T-helper 22 cell (primary cell): ENCODE measurements at regions not wholly inside any gene's neighbourhood (a gene's known extent, or its start where the extent isn't known, plus 50 kb on each side); places are given as distances from the start of the nearest gene placed in this dataset.

Experiments
- DNase-seq: peaks from one replicate; pipeline ENCODE4 v3.0.0-alpha.2; 2020; ENCODE audit warnings: low read depth

DNA sequence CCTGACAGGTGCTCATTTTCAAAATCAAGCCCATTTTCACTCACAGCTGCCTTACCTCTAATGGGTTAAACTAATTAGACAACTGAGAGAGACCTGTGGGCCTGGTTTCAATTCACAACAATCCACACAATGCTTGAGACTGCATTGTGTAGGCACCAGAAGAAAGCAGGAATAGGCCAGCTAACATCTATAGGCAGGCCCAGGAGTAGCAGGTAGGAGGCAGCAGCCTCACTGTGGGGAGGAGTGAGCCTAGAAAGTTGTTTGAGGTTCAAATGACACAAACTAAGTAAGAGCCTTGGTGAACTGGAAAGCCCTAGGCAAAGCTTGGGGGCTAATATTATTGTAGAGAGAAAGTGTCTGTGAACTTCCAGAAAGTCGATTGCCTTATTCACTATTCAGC is 289.5 kb upstream of the CCDC196 start:
- no peak for DNase-seq

DNA sequence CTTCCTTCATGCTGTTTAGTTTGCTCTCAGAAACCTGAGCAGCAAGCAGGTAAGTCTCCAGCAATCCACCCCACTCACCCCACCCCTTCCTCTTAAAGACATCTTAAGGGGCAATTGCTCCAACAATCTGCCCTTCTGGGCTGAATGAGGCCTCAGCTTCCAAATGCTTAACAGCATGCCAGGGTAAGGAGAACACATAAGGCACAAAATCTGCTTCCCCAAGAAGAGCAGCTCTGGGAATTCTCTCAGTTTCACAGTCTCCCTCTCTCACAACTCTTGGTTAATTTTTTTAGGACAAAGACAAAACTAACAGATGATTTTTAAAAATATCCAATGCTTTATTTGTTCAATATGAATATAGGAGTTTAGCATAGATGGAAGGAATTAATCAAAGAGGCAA is 288.9 kb upstream of the CCDC196 start:
- DNase-seq, result no peak

DNA sequence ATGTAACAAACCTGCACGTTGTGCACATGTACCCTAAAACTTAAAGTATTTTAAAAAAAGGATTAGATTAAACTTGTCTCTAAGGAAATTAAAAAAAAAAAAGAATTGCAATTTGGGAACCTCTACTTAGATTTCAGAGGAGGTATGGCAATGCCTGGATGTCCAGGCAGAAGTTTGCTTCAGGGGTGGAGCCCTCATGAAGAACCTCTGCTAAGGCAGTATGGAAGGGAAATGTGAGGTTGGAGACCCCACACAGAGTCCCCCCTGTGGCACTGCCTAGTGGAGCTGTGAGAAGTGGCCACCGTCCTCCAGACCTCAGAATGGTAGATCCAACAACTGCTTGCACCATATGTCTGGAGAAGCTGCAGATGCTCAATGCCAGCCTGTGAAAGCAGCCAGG is 279.6 kb upstream of the CCDC196 start:
- no peak for DNase-seq

DNA sequence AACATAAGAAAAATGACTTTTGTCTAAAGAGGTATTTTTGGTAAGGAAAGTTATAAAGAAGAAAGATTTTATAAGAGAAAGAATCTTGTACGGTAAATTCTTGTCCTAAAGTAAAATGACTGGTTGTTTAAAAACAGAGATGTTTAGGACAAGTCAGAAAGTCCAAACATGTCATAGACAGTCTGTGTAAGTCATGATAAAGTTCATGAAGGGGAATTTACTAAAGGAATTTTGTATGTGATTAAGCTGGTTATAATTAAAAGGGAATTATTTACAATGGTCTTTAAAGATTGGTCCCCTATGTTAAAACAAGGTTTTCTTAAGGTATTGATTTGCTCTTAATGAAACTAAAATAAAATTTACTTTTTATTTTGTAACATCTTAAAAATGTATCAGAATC is 269.4 kb upstream of the CCDC196 start:
- DNase-seq, result no peak

DNA sequence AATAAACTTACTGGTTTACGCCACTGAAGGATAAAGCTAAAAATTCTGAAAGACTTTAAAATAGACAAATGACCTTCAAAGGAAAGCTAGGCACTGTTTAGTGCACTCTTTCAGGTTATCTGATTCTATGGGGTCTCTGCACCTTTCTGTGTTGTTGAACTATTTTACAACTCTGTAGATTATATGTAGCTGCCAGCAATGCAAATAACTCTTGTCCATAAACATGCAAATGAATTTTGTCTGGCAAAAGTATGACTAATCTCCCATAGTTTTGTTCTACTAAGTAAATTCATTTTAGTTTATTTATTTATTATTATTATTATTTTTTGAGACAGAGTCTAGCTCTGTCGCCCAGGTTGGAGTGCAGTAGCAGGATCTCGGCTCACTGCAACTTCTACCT is 266.3 kb upstream of the CCDC196 start:
- DNase-seq, result no peak

DNA sequence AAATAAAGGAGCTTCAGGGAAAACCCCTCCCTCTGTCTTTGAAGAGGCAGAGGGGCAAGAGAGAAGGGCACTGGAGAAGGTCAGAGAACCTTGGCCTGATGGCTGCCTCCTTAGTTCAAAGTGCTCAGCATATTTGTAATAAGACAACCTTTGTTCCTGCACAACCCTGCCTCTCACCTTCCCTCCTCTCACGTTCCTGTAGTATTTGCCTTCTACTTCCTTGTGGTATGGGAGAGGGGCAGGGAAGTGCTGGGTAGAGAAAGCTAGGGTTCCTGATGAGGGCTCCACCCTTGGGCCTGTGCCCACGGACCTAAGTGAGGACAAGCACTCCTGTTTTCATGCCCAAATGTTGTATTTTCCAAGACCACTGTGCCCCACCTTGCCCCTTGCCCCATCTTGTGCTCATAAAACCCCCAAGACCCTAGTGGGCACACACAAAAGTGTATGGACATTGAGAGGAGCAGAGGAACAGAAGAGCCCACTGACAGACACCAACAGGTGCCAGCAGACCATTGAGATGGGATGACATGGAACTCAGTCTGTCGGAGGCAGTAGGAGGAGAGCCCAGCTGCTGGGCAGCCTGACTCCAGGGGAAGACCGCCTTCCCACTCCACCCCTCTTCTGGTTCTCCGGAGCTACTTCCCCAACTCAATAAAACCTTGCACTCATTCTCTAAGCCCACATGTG is 261.5 kb upstream of the CCDC196 start:
- no peak for DNase-seq

DNA sequence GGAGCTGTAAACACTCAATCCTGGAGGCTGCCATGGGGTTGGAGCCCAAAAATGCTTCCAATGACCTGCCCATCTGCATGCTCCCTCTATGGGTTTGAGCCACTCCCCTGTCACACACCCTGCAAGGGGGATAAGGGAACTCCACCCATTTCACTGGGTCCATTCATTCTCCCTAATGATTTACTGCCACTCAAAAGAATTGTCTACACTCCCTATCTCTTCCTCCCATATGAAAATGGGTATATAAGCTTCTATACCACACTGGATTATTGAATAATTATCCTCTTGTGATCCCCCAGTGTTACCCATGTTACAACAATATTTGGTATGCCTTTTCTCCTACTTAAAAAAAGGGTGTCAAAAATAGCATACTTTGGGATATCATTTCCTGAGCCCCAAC is 260.8 kb upstream of the CCDC196 start:
- no peak for DNase-seq

DNA sequence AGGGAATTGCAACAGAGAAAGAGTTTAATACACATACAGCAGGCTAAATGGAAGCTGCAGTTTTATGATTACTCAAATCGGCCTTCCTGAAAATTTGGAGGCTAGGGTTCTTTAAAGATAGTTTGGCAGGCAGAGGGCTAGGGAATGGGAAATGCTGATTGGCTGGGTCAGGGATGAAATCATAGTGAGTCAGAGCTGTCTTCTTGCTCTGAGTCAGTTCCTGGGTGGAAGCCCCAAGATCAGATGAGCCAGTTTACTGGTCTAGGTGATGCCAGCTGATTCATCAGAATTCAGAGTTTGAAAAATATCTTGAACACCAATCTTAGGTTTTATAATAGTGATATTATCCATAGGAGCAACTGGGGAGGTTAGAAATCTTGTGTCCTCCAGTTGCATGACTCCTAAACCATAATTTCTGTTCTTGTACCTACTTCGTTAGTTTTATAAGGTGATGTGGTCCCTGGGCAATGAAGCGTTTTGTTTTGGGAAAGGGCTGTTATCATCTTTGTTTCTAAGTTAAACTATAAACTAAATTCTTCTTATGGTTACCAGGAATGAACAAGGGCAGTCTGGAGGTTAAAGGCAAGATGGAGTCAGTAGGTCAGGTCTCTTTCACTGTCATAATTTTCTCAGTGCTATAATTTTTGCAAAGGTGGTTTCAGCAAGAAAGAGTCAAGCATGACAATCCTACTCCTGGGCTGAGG is 257.8 kb upstream of the CCDC196 start:
- DNase-seq, result no peak

DNA sequence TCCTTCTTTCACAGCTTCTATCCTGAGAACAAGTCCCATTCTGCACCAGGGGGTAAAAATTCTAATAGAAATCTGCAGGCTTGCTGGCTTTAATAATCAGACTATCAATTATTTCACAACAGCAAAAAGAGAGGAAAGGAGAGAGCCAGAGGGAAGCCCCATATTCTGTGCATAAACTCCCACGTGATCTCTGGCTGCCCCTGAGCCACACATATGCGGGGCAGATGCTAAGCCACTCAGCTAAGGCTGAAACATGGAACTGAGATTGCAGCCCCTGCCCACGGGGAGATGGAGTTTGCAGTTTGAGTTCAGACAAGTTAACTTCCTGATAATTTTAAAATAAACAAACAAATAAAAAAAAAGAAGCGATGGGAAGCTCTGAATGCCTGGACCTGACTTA is 254.4 kb upstream of the CCDC196 start:
- no peak for DNase-seq

DNA sequence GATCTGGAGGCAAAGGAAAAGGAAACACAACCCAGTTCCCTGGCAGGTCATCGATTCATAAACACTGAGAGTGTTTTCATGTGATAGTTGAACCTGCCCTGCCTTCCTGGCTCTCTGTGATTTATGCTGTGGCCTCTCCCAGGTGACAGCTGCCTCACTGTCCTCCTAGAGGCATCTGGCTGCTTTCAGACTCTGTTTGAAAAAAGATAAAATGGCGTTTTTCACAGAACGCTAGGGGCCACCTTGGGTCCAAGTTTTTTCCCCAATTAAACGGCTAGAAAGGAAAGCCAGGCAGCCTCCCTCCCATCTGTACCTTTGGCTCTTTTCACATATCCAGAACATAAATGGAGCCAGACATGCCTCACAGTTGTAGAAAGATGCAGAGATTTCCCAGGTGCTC is 252.6 kb upstream of the CCDC196 start:
- DNase-seq, result no peak

DNA sequence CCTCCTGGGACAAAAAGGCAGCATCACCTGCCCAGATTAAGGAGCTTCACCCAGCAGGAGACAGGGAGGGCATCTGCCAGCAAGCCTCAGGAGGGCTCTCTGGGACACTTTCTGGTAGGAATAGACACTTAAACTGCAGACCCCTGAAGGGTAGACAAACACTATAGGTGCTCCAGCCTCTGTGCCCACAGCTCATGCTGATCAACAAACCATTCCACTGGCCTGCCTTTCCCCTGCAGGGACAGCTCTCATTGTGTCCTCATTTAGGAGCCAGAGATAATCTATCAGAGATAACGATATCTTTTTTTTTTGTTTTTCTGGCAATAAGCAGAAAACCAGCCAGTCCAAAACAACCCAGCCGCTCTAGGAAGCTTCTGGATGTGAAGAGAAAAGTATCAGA is 251.8 kb upstream of the CCDC196 start:
- DNase-seq, result no peak

DNA sequence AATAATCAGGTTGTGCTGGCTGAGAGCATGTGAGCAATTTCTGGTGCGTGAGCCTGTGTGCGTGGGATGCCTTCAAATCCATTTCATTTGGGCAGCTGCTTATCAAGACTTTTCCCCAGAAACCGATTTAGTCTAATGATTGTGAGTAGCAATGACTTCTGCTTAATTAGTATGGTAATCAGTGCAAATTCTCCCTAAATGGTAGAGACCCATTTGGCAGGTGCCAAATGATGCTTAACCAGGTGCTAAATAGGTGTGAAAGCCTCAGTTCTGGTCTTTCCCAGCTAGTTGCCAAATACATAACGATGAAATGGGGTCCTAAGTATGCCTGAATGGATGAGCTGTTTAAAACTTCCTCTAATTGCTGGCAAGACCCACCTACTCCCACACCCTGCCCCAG is 248.4 kb upstream of the CCDC196 start:
- DNase-seq, result no peak

DNA sequence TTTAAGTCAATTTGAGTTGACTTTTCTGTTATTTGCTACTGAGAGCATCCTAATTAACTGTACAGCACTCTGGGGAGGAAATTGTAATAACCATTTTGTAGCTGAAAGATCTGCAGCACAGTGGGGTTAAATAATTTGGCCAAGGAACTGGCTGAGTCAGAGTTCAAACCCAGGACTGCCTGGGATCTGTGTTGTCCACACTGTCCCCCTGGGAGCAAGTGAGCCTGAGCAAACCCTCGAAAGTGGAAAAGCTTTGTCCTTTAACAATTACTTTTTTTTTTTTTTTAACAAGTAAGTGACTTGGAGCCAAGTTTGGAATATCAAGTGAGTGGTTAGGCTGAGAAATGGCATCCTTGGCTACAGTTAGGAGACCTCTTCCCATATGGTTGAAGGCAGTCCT is 247.2 kb upstream of the CCDC196 start:
- no peak for DNase-seq

DNA sequence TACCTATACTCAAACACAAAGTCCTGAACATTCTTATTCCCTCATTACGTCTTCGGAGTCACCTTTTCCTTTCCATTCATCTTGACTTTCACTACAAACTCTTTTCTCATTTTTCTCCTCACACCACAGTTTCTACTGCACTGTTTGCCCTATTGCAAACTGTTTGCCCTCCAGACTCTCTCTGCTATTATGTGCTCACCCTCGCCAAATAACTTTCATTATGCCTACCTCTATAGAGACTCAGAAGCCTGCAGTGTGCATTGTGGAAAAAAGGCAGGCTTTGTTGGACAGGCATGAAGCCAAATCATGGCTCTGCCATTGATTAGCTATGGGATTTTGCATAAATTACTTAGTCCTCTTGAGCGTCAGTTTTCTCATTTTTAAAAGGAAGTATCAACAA is 246.6 kb upstream of the CCDC196 start:
- no peak for DNase-seq

DNA sequence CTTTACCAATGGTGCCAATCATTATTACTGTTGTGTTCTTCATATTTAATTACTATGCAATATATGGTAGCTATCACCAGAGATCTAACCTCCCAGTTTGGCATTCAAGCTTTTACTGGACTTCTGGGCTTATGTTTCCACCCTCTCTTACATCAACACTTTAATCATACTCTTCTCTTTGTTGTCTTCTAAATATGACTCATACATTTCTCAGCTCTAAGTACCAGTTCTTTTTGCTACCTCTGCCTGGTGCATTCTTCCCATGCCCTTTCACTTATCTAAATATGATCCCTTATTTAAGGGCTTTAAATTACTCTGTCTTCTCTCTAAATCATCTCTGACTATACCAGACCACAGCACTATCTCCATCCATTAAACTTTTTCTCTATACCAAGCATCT is 246.1 kb upstream of the CCDC196 start:
- no peak for DNase-seq

DNA sequence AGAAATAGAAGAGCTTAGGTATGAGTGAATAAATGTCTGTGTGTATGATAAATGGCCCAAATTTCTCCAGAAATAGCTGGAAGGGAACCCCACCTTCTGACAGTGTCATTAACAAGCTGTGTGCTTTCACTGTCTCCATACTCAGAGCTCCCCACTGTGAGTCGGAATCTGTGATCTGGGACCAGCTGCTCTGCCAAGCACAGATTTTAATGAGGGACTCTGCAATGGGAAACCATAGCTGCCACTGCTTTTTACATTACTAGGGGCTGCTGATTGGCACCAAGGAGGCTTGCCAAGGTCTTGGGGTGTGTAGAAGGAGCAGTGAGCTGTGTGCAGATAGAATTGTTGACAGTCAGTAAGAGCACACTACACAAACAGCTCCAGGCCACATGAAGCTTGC is 244.2 kb upstream of the CCDC196 start:
- no peak for DNase-seq

DNA sequence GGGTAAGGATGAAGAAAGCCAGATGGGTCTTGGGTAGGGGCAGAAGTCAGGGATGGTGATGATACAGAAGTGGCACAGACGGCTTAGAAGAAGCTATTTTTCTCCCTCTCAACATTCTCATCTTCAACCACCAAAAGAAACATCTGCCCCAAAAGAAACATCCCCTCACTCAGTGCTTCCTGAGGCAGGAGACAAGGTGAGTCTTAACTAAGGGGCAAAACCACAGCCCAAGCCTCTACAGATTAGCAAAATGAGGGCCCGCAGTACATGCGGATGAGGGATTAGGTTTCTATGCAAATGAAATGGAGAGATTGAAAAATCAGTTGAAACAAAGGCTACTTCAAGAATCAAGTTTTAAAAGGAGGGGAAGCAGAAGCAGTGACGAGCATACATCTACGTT is 241.3 kb upstream of the CCDC196 start:
- DNase-seq, result no peak

DNA sequence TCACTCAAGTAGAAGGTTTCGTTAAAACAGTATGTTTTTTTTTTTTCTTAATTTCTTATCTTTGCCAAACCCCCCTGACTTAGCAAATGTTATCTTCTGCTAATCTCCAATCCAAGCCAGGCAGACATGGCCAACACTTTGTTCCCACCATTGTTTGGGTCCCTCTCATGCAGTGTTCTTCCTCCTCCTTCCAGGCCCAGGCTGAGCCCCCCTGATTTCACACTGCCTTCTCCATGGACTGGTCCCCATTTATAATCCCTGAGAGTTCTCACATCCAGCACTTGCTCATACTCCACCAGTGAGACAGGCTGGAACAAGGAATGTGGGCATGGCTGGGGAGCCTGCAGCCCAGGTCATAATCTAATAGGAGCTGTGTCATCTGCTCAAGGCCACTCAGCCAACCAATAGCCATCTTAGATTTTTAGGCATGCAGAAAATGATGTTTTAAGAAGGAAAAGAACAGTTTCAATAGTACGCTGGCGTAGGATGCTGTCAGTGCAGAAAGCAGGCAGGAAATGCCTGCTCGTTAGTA is 238.4 kb upstream of the CCDC196 start:
- no peak for DNase-seq

DNA sequence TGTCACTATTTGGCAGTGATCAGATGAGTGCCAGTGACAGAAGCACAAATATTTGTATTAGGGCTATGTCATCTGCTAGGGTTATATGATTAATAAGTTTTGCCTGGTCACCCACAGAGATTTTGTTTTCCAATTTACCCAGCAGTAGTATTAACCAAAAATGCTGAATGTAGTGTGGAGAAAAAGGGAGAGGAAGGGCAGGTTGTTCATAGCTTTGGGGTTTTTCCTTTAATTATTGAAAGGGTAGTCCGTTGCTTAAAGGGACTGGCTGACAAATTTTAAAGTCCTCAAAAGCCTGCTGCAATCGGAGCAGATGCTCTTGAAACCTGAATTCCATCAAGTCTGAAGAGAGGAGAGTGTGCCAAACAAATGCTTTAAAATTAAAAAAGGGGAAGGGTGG is 237.9 kb upstream of the CCDC196 start:
- no peak for DNase-seq

DNA sequence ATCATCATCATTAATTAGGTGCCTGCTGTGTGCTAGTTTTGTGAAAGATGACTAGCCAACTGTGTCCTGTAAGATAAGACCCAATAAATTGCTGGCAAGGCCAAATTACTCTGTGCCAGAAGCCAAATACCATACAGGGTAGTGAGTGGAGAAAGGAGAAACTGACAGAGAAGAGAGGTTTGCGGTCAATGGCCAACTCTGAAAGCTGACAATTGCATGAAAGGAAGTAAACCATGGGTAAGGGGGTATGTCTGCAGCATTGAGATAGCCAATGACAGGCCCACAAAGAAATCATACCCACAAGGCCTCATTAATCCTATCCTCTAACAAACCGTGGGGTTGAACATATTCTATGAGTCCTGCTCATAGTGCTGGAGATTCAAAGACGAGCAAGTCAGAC is 236.6 kb upstream of the CCDC196 start:
- no peak for DNase-seq

DNA sequence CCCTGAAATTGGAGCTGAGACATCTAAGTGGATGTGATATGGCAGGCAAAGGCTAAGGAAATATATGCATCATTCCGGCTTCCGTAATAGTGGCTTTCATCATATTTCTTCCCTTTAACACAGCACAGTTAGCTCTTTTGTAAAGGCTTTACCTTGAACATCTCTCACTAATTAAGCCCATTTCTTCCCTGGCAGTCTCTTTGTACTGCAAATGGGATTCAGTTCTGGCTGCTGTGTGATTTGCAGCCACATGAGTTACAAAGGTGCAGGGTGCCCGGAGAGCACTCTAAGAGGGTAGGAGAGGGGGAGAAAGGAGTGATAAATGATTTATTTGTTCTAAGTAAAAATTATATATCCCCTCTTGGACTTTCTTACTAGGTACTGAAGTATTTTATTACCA is 232.1 kb upstream of the CCDC196 start:
- DNase-seq, result no peak

DNA sequence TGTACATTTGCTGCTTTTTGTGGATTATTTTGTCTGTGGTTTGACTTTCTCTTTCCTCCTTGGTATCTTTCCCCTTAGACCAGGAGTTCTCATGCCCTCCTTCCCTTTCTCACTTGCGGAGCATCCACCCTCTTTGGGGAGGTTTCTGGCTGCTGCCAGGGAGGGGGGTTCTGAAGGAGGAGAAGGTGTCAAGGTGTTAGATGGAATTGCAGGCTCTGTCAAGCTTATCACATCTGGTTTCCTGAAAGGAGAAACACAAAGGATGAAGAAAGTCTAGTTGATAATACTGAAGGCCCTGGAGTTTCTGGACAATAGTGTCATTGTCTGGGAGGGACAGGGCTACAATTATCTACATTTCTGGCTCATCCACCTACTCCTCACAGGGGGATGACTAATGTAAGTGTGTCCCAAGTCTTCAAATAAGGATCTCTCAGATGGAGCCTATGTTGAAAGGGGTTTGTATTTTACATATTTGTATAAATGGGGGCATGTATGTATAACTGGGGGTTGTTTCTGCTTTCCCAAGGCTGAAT is 217.3 kb upstream of the CCDC196 start:
- no peak for DNase-seq

DNA sequence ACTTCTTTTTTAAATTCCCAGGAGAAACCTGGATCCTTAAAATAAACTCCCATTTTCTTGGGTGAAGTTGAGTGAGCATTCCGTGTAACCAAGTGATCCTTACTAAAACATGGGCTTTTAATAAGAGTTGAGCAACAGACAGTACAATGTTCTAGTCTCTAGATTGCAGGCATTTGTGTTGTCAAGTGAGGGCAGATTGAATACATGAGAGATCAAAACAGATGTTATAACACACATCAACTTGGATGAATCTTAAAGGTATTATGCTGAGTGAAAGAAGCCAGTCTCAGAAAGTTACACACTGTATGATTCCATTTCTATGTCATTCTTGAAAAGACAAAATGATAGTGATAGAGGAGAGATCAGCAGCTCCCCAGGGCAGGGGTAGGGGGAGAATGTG is 213.9 kb upstream of the CCDC196 start:
- DNase-seq, result no peak
